Keratinocyte (primary cell): ENCODE measurements at regions not wholly inside any gene's neighbourhood (a gene's known extent, or its start where the extent isn't known, plus 50 kb on each side); places are given as distances from the start of the nearest gene placed in this dataset.

ENCODE experiments used
- DNase-seq: peaks from one replicate; pipeline ENCODE4 v3.0.0-alpha.2; 2011; ENCODE audit warnings: low read depth, missing footprints, low spot score
- FAIRE-seq: peaks from 2 replicates; lab custom pipeline; 2011; peaks lifted over from hg19 to GRCh38; lab: Jason Lieb, UNC
- H2AFZ ChIP-seq: 2 replicates; pipeline ENCODE4 v1.6.0; 2012; ENCODE audit warnings: low read length, control low read depth, inconsistent platforms; ENCODE audit not compliant: control insufficient read depth
- H3K27ac ChIP-seq: 2 replicates; pipeline ENCODE4 v1.5.1; 2011; ENCODE audit warnings: low read length; ENCODE audit not compliant: control insufficient read depth, insufficient read depth
- H3K27me3 ChIP-seq: 3 replicates; pipeline ENCODE4 v1.6.0; 2011; ENCODE audit warnings: low read length; ENCODE audit not compliant: control insufficient read depth, insufficient read depth; ENCODE audit errors: extremely low read depth
- H3K36me3 ChIP-seq, 2 experiments: 2 replicates in 1 of 2; 3 replicates in 1 of 2; pipeline ENCODE4 v1.5.1; 2011; ENCODE audit warnings: low read length in 2 of 2, mild to moderate bottlenecking in 1 of 2; ENCODE audit not compliant: control insufficient read depth in 2 of 2, insufficient read depth in 2 of 2; ENCODE audit errors: extremely low read depth in 1 of 2
- H3K4me1 ChIP-seq: 3 replicates; pipeline ENCODE4 v1.5.1; 2011; ENCODE audit warnings: low read length; ENCODE audit not compliant: control insufficient read depth, insufficient read depth; ENCODE audit errors: extremely low read depth
- H3K4me2 ChIP-seq: 3 replicates; pipeline ENCODE4 v1.6.0; 2011; ENCODE audit warnings: low read depth, low read length; ENCODE audit not compliant: control insufficient read depth, insufficient read depth; ENCODE audit errors: extremely low read depth
- H3K4me3 ChIP-seq, 3 experiments: fragments of 200-600 bp in 1 of 3; sonication (generic) in 1 of 3; 2 replicates in 2 of 3; 3 replicates in 1 of 3; pipeline ENCODE4 v1.5.1; 2011 to 2016; ENCODE audit warnings: low read length in 3 of 3, mild to moderate bottlenecking in 3 of 3, control low read depth in 2 of 3, inconsistent platforms in 1 of 3, low read depth in 1 of 3, mixed read lengths in 1 of 3, mixed run types in 1 of 3, moderate library complexity in 1 of 3; ENCODE audit not compliant: control insufficient read depth in 2 of 3, insufficient read depth in 2 of 3; ENCODE audit errors: extremely low read depth in 1 of 3
- H3K79me2 ChIP-seq: 2 replicates; pipeline ENCODE4 v1.6.0; 2012; ENCODE audit warnings: low read length; ENCODE audit not compliant: control insufficient read depth, insufficient read depth
- H3K9ac ChIP-seq: 3 replicates; pipeline ENCODE4 v1.6.0; 2011; ENCODE audit warnings: low read length; ENCODE audit not compliant: control insufficient read depth, insufficient read depth; ENCODE audit errors: extremely low read depth
- H3K9me1 ChIP-seq: 3 replicates; pipeline ENCODE4 v1.6.0; 2011; ENCODE audit warnings: low read length; ENCODE audit not compliant: control insufficient read depth, insufficient read depth; ENCODE audit errors: extremely low read depth
- H3K9me3 ChIP-seq: 2 replicates; pipeline ENCODE4 v1.5.1; 2012; ENCODE audit warnings: low read depth, low read length; ENCODE audit not compliant: control insufficient read depth
- H4K20me1 ChIP-seq: 3 replicates; pipeline ENCODE4 v1.6.0; 2011; ENCODE audit warnings: low read length; ENCODE audit not compliant: control insufficient read depth, insufficient read depth; ENCODE audit errors: extremely low read depth
- CTCF ChIP-seq, 3 experiments: IDR thresholded peaks in 1 of 3; conservative IDR thresholded peaks in 1 of 3; optimal IDR thresholded peaks in 1 of 3; 2 replicates in 2 of 3; 3 replicates in 1 of 3; pipeline versions ENCODE3 to v1.5.1; 2011; ENCODE audit warnings: low read length in 3 of 3, mild to moderate bottlenecking in 3 of 3, moderate library complexity in 2 of 3, control low read depth in 1 of 3, inconsistent platforms in 1 of 3; ENCODE audit not compliant: insufficient read depth in 2 of 3; ENCODE audit errors: extremely low read depth in 1 of 3
- EZH2 ChIP-seq: IDR thresholded peaks from one replicate; pipeline ENCODE4 v1.6.1; 2012; ENCODE audit warnings: inconsistent platforms, mild to moderate bottlenecking, low read length, moderate library complexity
- dilution Hi-C: fragments of 300-500 bp; cut with MboI; formaldehyde crosslinking; loops from one replicate; pipeline ENCODE4 v1.7.0; 2020; ENCODE audit warnings: low sequenced_read_pairs; ENCODE audit not compliant: extremely low pct_ligation_motif_present

DNA sequence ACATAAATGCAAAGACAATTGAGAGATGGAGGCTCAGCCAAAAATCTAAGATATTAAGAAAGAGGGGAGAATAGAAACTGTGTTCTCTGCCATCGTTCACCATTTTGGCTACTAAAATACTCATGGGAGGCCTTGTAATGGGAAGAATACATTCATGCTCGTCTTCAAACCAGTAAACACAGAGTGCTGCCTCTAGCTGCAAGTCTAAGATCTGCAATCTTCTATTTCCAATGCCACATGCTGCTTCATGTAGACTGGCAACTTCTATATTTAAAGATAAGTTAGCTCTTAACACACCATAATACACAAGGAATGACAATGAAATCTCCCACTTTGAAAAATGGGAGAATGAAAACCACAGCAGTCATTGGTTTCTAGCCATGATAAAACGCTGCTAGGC, 387.3 kb downstream of the HS3ST3B1 start:
- H3K4me3 ChIP-seq: no peak overlapping the region
- no peaks in the 10 kb centered on the region for H4K20me1 ChIP-seq
- dilution Hi-C loops: no loop called here
- TF ChIP-seq EZH2 (no peak), CTCF (optimal IDR thresholded peaks at IDR 0.05 in 1 of 3, IDR thresholded peaks at IDR 0.05 in 1 of 3, conservative IDR thresholded peaks at IDR 0.05 in 1 of 3; ENCODE audit: extremely low read depth in 1 of 3, insufficient read depth in 2 of 3, low read length in 3 of 3) (peak in 2 of 3 experiments; percentile 13 to 44)
- H2AFZ ChIP-seq: no peak overlapping the region
- no peaks in the 10 kb centered on the region for H3K4me1 ChIP-seq
- DNase-seq: no peak
- H3K9ac ChIP-seq: no peak overlapping the region
- no peaks in the 10 kb centered on the region for H3K79me2 ChIP-seq
- no peak overlapping the region for H3K27ac ChIP-seq
- FAIRE-seq: no peak
- no peaks in the 10 kb centered on the region for H3K36me3 ChIP-seq
- no peaks in the 10 kb centered on the region for H3K9me1 ChIP-seq
- no peaks in the 10 kb centered on the region for H3K9me3 ChIP-seq
- H3K27me3 ChIP-seq: no peaks in the 10 kb centered on the region
- no peak overlapping the region for H3K4me2 ChIP-seq

GRCh38 chr17:14672830-14673229, 371.9 kb downstream of the HS3ST3B1 start:
- Histone ChIP-seq H3K9me3 (no peaks in the 10 kb centered on the region), H3K4me2 (no peak overlapping the region), H3K4me1 (no peaks in the 10 kb centered on the region), H3K4me3 (no peak overlapping the region), H4K20me1 (no peaks in the 10 kb centered on the region), H3K27me3 (no peaks in the 10 kb centered on the region), H3K9me1 (no peaks in the 10 kb centered on the region), H2AFZ (no peak overlapping the region), H3K36me3 (no peaks in the 10 kb centered on the region), H3K9ac (no peak overlapping the region), H3K79me2 (no peaks in the 10 kb centered on the region), H3K27ac (no peak overlapping the region)
- TF ChIP-seq CTCF (optimal IDR thresholded peaks at IDR 0.05 in 1 of 3, IDR thresholded peaks at IDR 0.05 in 1 of 3, conservative IDR thresholded peaks at IDR 0.05 in 1 of 3; ENCODE audit: extremely low read depth in 1 of 3, insufficient read depth in 2 of 3, low read length in 3 of 3) (no peak), EZH2 (no peak)
- dilution Hi-C loops: no loop called here
- DNase-seq: no peak
- no peak for FAIRE-seq
